ENCODE measurements at regions not wholly inside any gene's neighbourhood (a gene's known extent, or its start where the extent isn't known, plus 50 kb on each side); places are given as distances from the start of the nearest gene placed in this dataset.

- H3K4me3 ChIP-seq (ENCODE audit: severe bottlenecking), result no peak overlapping the region
- H3K36me3 ChIP-seq (ENCODE audit: low read depth), result no peaks in the 10 kb centered on the region
- no peak for TF ChIP-seq CTCF (IDR thresholded peaks at IDR 0.05; ENCODE audit: poor library complexity, severe bottlenecking)
- no peaks in the 10 kb centered on the region for H3K4me1 ChIP-seq (ENCODE audit: insufficient read depth, poor library complexity, severe bottlenecking)
- DNase-seq (ENCODE audit: low spot score) (no peak), ATAC-seq (ENCODE audit: low read depth) (no peak)
- no peaks in the 10 kb centered on the region for H3K27me3 ChIP-seq (ENCODE audit: insufficient read depth, poor library complexity, severe bottlenecking)
- H3K27ac ChIP-seq (ENCODE audit: poor library complexity, severe bottlenecking), result no peak overlapping the region
- H3K9me3 ChIP-seq (ENCODE audit: severe bottlenecking), result no peaks in the 10 kb centered on the region
These were observed 53.6 kb upstream of the LYVE1 start for GRCh38 chr11:10622108-10622507.

GRCh38 chr11:10619131-10619680 lies 50.7 kb upstream of the LYVE1 start:
- no peak for TF ChIP-seq CTCF (IDR thresholded peaks at IDR 0.05; ENCODE audit: poor library complexity, severe bottlenecking)
- Histone ChIP-seq H3K9me3 (ENCODE audit: severe bottlenecking) (no peaks in the 10 kb centered on the region), H3K36me3 (ENCODE audit: low read depth) (no peaks in the 10 kb centered on the region), H3K4me1 (ENCODE audit: insufficient read depth, poor library complexity, severe bottlenecking) (no peaks in the 10 kb centered on the region), H3K27ac (ENCODE audit: poor library complexity, severe bottlenecking) (no peak overlapping the region), H3K4me3 (ENCODE audit: severe bottlenecking) (no peak overlapping the region), H3K27me3 (ENCODE audit: insufficient read depth, poor library complexity, severe bottlenecking) (no peaks in the 10 kb centered on the region)
- ATAC-seq (ENCODE audit: low read depth) (no peak), DNase-seq (ENCODE audit: low spot score) (no peak)

GRCh38 chr11:10618490-10618889 lies 50.0 kb upstream of the LYVE1 start:
- ATAC-seq (ENCODE audit: low read depth) (no peak), DNase-seq (ENCODE audit: low spot score) (no peak)
- H3K27me3 ChIP-seq (ENCODE audit: insufficient read depth, poor library complexity, severe bottlenecking), result no peaks in the 10 kb centered on the region

More at GRCh38 chr11:10618490-10618889, 50.0 kb upstream of the LYVE1 start:
- H3K4me3 ChIP-seq (ENCODE audit: severe bottlenecking), result no peak overlapping the region
- no peak for TF ChIP-seq CTCF (IDR thresholded peaks at IDR 0.05; ENCODE audit: poor library complexity, severe bottlenecking)
- no peaks in the 10 kb centered on the region for H3K36me3 ChIP-seq (ENCODE audit: low read depth)
- H3K27ac ChIP-seq (ENCODE audit: poor library complexity, severe bottlenecking), result no peak overlapping the region
- H3K9me3 ChIP-seq (ENCODE audit: severe bottlenecking), result no peaks in the 10 kb centered on the region
- H3K4me1 ChIP-seq (ENCODE audit: insufficient read depth, poor library complexity, severe bottlenecking), result no peaks in the 10 kb centered on the region
